ENCODE measurements at regions not wholly inside any gene's neighbourhood (a gene's known extent, or its start where the extent isn't known, plus 50 kb on each side); places are given as distances from the start of the nearest gene placed in this dataset.
A peak's percentile ranks its signal among the peaks of the same experiment; 100 is the strongest.

DNA sequence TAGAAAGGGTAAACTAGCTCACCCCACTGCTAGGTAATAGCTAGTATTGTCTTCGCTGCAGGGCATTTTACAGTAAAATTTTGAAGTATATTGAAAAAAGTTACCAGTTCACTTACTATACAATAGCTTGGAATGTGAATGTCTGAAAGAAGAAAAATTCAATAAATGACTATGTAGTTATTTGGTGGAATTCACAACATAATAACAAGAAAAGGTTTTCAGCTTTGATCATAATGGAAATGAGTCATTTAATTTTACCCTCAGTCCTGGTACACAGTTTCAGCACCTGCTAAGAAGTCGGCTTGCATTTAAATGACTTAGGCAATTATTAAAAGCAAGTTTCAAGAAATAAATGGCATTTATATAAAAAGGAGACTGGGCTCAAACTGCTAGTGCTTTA lies 90.4 kb downstream of the NUP35 start:
- DNase-seq (ENCODE audit: low read depth): no peak

DNA sequence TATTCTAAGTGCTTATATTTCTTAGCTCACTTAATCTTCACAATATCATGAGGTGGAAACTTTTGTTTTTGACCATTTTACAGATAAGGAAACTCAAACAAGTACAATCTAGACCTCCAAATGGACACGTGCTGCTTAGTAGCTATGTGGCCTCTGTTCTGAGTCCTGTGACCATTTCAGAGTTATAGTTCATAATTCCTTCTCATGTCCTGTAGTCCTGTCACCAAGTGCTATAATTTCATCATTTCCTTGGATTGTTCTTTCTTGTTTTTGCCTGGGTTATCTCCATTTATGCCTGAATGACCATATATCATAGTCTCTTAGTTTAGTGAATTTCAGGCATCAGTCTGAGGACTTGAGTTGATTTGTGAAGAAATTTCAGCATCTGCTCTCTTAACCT lies 91.7 kb downstream of the NUP35 start:
- no peak for DNase-seq (ENCODE audit: low read depth)

DNA sequence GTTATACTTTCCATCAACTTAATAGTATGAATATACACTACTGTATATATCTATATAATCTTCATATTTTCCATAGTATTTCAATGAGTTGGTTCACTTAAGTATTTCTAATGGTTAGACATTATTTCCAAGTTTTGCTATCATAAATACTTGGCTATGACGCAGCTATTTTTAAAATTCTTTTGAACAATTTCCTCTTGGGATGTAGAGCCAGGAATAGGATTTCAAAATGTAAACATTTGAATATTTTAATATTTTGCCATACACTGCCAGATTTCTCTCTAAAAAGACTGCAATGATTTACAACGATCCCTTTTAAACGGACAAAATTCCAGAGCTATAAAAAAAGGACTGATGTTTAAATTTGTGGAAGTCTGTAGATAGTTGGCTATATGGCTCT lies 95.6 kb downstream of the NUP35 start:
- no peak for DNase-seq (ENCODE audit: low read depth)

DNA sequence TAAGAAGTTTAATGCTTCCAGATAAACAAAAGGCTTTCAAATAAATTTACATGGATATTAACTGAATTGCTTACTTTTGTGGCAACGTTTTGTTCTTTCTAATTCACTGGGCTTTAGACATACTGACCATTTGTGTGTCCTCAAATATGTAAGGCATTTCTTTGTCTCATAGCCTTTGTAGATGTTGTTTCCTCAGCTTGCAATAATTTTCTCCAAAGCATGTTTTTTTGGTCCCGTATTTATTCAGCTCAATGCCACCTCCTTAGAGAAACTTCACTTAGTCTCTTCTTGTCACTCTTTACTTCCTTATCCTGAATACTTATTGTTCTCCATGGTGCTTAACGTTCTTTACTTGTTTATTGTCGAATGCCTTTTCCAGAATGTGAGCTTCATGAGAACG lies 98.5 kb downstream of the NUP35 start:
- DNase-seq (ENCODE audit: low read depth): peak; percentile 3

DNA sequence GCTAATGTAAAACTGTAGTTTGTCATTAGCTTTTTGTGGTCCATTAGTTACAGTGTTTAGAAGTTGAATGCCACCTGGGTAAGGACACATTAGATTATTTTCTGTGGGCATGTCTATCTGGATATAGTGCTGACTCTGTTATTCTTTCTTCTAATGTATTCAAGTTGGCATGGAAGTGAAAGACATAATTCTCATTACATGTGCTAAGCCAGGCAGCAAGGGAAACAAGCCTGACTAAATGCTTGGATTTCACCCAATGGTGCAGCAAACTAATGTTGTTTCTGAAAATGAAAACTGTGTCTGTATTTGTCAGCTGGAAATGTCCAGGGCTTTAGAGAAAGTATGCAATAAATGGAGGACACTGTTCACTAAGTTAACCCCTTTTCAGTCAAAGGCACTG lies 100.7 kb downstream of the NUP35 start:
- no peak for DNase-seq (ENCODE audit: low read depth)

DNA sequence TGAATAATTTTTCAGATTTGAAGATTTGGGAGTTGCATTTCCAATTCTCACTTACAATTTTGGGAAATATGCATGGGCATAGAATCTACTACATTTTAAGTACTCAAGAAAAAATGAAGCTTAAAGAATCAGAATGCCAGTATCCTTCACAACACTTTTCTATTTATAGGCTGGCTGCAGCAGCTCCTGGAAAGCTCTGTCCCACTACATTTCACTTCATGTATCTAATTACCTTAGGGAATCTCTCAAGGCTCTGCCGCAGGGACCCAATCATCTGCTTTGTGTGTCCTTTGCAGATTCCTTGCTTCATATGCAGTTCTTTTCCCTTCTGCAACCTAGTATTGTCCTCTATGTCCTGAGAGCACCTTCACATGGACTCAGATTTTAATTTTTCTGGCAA lies 102.9 kb downstream of the NUP35 start:
- no peak for DNase-seq (ENCODE audit: low read depth)

DNA sequence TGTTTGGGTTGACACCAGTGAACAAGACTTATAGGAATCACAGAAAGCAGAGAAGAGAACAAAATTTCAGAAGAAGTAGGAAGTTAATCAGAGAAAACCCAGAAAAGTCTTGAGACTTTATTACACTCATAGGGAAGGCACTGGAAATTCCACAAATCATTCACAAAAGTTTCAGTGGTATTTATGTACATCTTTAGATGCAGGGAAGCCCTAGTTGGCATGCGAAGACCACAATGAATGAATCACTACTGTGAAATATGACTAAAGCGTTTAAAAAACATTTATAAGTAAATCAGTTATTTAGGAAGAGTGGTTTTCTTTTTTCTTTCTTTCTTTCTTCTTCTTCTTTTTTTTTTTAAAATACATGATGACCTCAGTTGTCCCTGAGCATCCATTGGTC lies 105.1 kb downstream of the NUP35 start:
- DNase-seq (ENCODE audit: low read depth): peak; percentile 57

GRCh38 chr2:183232161-183232865 lies 108.1 kb downstream of the NUP35 start:
- DNase-seq (ENCODE audit: low read depth): no peak

GRCh38 chr2:183242937-183243336 lies 118.7 kb downstream of the NUP35 start:
- peak; percentile 19 for DNase-seq (ENCODE audit: low read depth)

GRCh38 chr2:183243758-183244157 lies 119.5 kb downstream of the NUP35 start:
- no peak for DNase-seq (ENCODE audit: low read depth)

- no peak for DNase-seq (ENCODE audit: low read depth)
Measured at GRCh38 chr2:183244300-183244844, 120.1 kb downstream of the NUP35 start.

DNA sequence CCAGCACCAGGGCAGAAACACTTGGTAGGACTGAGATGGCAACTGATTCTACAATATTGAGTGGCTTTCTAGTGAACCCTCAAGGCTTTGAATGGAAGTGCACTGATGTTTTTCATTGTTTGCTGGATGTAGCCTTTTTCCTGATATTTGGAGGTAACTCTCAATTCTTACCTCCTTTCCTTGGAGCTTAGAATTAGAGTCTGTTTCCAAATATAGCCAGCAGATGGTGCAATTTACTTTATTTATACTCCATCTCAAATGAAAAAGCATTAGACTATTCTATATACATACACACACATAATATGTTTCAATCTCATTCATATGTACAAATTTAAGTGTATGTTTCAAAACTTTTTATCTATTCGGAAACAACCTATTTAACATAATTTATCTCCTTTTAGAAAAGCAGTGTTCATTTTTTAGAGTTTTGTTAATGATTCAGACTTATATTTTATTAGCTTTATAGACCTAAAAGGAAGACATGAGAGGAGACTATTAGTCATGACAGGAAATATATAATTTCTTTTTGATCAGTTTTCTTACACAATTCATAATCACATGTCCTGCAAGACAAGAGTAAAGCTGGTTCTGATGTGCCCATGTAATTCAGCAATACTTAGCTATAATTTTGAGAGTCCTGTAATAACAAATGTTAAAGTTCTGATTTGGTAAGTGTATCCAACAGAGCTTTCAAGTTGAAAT lies 124.8 kb downstream of the NUP35 start:
- DNase-seq (ENCODE audit: low read depth): peak; percentile 40

DNA sequence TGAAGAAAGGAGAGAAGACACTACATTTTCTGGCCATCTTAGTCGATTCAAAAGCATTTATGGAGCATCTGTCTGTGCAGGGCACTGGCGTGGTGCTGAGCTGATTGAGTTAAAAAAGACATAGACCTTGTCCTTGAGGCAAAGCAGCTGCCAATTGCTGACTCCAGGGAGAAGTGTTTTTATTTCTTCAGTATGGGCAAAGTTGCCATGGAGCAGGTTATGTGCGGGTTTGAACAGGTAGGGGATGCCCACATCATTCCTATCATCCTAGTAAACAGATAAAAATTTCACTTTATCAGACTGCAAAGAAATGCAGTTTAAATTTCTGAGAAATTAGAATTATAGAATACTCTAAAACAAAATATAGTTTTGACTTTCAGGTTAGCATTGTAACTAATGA lies 125.8 kb downstream of the NUP35 start:
- no peak for DNase-seq (ENCODE audit: low read depth)

DNA sequence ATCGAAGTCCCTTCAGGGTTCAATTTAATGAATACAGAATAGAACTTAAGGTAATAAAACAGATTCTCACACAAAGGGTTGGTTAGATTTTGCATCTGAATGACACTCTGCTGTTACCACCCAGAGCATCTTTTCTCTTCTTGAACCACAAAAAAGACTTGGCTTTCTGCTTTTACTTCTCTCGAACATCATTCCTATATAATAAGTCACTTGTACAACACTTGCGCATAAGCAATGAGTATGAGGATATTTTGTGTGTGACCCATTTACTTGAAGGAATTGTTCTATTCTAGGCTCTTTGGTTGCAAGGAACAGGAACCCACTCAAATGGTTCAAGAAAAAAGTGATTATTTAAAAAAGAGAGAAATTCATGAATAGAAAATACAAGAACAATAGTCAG lies 126.2 kb downstream of the NUP35 start:
- no peak for DNase-seq (ENCODE audit: low read depth)

DNA sequence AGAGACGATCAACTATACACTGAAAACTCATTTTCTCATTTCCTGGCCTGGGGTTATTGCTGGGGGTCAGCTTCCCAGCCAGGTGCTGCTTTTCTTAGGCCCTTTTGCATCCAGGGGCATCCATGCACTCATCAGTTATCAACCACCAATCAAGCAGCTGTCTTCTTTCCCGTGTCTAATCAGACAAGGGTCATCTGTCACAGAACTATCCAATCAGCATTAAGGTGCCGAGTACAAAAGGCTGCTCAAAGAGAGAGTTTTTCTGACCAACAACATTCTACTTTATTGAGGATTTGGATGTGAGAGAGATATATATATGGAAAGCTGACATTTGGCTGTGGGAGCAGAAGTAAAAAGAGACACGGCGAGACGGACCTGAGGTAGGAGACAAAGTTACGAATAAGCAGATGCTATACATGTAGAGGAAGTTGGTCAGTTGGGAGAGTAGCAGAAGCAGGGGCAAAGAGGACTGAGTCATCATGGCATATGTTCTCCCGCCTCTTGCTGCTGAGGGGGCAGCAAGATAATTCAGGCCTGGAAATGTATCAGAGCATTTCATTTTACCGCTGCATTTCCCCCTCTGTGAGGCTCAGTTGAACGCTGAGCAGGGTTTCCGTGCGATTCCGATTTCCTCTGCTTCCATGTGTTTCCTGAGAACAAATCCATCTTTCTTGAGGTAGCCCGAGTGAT lies 129.3 kb downstream of the NUP35 start:
- no peak for DNase-seq (ENCODE audit: low read depth)

GRCh38 chr2:183255411-183255810 lies 131.2 kb downstream of the NUP35 start:
- DNase-seq (ENCODE audit: low read depth): no peak

GRCh38 chr2:183259921-183260320 lies 135.7 kb downstream of the NUP35 start:
- no peak for DNase-seq (ENCODE audit: low read depth)

DNA sequence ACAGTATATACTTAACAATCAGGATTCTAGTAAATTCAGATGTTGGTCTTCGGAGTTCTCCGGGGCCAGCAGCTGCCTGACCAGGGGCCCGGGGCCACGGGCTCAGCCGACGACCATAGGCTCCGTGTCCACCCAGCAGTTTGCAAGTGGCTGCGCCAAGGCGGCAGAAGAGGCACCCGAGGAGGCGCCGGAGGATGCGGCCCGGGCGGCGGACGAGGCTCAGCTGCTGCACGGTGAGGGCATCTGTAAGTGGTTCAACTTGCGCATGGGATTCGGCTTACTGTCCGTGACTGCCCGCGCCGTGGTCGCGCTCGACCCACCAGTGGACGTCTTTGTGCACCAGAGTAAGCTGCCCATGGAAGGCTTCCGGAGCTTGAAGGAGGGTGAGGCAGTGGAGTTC lies 136.3 kb downstream of the NUP35 start:
- DNase-seq (ENCODE audit: low read depth): no peak

DNA sequence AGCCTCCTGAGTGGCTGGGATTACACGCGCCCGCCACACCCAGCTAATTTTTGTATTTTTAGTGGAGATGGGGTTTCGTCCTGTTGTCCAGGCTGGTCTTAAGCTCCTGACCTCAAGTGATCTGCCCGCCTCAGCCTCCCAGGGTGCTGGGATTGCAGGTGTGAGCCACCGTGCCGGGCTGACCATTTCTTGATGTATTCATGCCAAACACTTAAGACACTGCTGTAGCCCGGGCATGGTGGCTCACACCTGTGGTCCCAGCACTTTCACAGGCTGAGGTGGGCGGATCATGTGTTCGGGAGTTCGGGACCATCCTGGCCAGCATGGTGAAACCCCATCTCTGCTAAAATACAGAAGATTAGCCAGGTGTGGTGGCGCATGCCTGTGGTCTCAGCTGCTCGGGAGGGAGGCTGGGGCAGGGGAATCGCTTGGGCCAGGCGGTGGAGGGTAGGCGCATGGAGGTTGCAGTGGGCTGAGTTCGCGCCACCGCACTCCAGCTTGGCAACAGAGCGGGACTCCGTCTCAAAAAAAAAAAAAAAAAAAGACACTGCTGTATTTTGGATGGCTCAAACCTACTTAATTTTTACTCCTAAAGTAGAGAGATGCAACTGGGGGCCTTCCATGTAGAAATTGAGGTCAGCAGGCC lies 140.8 kb downstream of the NUP35 start:
- no peak for DNase-seq (ENCODE audit: low read depth)

DNA sequence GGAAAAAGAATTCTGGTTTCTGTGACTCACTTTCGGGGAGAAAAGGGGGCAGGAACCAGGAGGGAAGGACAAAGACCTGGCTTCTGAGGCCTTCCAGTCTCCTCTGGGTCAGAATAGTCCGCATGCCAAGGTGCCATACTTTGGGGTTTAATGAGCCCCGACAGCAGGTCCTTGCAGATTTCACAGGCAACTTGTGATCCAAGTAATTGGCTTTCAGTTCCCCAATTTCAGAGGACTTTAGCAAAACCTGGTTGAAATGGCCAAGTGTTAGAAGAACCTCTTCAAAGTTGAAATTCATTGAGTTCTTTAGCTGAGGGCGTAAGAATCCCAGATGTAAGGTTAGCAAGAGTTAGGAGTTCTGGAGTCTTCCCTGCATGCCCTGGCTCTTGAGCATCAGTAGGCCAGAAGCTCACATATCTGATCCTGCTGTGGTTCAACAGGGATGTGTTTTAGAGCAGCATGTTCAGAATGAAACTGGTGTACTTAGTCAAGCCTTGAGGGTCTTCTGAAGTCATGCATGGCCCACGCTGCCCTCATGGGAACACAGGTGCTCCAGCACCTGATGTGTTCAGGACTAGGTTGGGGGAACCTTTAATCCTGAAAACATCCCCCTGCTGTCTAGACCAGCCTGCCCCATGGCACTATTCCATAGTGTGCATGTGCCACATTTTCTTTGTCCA lies 143.0 kb downstream of the NUP35 start:
- no peak for DNase-seq (ENCODE audit: low read depth)

GRCh38 chr2:183269956-183270355 lies 145.7 kb downstream of the NUP35 start:
- peak; percentile 26 for DNase-seq (ENCODE audit: low read depth)

DNA sequence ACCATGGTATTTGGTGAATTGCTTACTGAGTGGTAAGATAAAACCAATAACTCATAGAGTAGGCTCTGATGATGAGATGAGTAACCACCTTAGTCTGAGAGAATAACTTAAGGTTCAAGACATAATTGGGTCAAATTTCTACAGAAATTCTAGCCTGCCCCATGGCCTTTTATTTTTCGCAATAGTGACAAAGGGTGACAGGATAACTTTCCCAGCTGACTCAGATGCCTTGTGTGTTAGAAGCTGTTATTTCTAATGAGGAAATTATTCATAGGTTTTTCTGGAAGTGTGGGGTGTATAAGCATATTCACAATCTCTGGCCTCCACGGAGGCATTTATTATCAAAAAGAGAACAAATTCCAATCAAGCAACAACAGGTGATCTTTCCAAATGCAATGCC lies 159.0 kb downstream of the NUP35 start:
- no peak for DNase-seq (ENCODE audit: low read depth)
